22Rv1 (cell line): ENCODE measurements at regions not wholly inside any gene's neighbourhood (a gene's known extent, or its start where the extent isn't known, plus 50 kb on each side); places are given as distances from the start of the nearest gene placed in this dataset.

Experiments used
- CTCF ChIP-seq: fragments of 450-650 bp; IDR thresholded peaks from 2 replicates; pipeline ENCODE4 v1.5.1; 2017; ENCODE audit warnings: mild to moderate bottlenecking
- ZFX ChIP-seq: fragments of 450-650 bp; IDR thresholded peaks from 2 replicates; pipeline ENCODE4 v1.6.1; 2017; ENCODE audit warnings: antibody characterized with exemption, borderline replicate concordance

- no peak for TF ChIP-seq CTCF
- no peak for TF ChIP-seq ZFX
Observed at GRCh38 chr7:135853008-135853407, 104.4 kb upstream of the FAM180A start.
